ENCODE measurements at regions not wholly inside any gene's neighbourhood (a gene's known extent, or its start where the extent isn't known, plus 50 kb on each side); places are given as distances from the start of the nearest gene placed in this dataset.
"Not testable (repeated sequence)": the region's sequence is repeated elsewhere in the genome, so short reads cannot be mapped to it uniquely, and the experiment has no call there.

DNA sequence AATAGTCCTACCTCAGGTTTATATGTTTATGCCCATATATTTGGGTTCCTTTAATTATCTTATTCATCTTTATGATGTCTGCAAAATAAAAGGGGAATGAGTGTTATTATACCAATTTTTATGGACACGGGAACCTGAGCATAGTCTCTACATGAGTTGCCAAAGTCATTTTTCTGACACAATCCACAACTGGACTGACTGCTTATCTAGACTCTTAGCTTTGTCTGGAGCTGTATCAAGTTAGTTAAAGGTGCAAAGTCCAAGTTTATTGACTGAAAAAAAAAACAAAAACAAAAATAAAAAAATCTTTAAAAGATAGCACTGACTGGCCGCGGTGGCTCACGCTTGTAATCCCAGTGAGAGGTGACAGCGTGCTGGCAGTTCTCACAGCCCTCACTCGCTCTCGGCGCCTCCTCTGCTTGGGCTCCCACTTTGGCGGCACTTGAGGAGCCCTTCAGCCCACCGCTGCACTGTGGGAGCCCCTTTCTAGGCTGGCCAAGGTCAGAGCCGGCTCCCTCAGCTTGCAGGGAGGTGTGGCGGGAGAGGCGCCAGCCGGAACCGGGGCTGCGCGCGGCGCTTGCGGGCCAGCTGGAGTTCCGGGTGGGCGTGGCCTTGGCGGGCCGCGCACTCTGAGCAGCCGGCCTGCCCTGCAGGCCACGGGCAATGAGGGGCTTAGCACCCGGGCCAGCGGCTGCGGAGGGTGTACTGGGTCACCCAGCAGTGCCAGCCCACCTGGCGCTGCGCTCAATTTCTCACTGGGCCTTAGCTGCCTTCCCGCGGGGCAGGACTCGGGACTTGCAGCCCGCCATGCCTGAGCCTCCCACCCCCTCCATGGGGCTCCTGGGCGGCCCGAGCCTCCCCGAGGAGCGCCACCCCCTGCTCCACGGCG lies 116.6 kb upstream of the MBNL1 start:
- DNase-seq (ENCODE audit: low spot score): not testable (repeated sequence)

GRCh38 chr3:152153115-152153514 lies 115.6 kb upstream of the MBNL1 start:
- DNase-seq (ENCODE audit: low spot score): not testable (repeated sequence)

- peak; percentile 43 for DNase-seq (ENCODE audit: low spot score)
Observed at GRCh38 chr3:152155246-152156020, 113.3 kb upstream of the MBNL1 start.

- no peak for DNase-seq (ENCODE audit: low spot score)
Observed at GRCh38 chr3:152156880-152157279, 111.8 kb upstream of the MBNL1 start.

DNA sequence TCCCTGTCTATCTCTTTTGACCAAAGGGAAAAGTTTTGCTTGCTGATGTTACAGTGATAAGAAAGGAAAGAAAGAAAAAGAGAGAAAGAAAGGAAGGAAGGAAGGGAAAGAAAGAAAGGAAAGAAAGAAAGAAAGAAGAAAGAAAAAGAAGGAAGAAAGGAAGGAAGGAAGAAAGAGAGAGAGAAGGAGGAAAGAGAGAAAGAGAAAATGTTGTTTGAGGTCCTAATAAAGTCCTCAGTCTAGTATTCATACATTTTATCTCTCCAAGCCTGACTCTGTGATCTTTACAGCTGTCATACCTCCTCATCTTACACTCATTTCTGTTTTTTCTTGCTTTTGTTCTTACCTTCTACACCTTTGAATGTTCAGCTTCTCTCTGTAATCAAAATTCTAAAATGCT lies 111.4 kb upstream of the MBNL1 start:
- no peak for DNase-seq (ENCODE audit: low spot score)

DNA sequence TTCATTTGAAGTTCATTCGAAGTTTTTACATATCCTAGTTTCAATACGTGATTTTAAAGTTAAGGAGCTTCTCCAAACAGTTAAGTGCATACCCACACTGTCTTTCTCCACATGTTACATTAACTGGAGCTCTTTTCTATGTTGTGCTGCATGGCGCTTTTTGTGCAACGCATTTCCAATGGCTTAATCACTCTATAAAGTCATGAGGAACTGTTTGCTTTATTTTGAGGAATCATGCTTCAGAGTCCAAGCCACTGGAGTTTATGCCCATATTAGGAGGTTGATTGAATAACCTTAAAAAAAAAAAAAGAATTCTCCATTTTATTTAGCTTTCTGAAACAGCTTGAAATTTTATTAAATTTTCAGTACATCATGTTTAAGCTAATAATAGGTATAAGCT lies 109.4 kb upstream of the MBNL1 start:
- peak; percentile 60 for DNase-seq (ENCODE audit: low spot score)

DNA sequence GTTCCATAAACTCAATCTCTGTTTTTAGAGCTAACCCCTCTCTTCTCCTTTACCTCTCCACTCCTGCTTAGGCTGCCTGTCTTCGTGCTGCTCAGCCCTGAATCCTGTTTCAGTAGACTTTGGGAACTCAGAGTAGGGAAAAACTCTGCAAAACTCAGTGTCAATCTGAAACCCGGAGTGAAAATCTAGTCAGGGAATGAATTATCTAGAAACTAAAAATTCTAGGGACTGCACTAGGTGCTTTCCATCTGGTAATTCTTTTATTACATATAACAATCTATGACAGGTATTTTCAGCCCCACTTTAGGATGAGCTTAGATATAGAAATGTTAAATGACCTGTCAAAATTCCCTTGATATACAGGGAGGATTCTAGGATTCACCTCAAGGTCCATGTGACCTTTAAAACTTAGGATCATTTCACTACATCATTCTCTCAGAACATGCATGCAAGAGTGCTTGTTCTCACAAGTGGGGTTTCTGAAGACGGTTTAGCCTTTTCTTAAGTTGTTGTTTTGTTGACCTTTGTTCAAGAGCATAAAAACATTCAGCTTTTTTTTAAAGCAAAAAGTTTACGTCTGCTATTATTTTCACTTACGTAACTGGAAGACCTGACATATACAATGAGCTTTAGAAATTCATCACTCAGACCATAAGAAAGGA lies 108.2 kb upstream of the MBNL1 start:
- no peak for DNase-seq (ENCODE audit: low spot score)

- DNase-seq (ENCODE audit: low spot score): no peak
Observed at GRCh38 chr3:152172460-152172859, 96.3 kb upstream of the MBNL1 start.

- DNase-seq (ENCODE audit: low spot score): no peak
Observed at GRCh38 chr3:152173627-152174026, 95.1 kb upstream of the MBNL1 start.

DNA sequence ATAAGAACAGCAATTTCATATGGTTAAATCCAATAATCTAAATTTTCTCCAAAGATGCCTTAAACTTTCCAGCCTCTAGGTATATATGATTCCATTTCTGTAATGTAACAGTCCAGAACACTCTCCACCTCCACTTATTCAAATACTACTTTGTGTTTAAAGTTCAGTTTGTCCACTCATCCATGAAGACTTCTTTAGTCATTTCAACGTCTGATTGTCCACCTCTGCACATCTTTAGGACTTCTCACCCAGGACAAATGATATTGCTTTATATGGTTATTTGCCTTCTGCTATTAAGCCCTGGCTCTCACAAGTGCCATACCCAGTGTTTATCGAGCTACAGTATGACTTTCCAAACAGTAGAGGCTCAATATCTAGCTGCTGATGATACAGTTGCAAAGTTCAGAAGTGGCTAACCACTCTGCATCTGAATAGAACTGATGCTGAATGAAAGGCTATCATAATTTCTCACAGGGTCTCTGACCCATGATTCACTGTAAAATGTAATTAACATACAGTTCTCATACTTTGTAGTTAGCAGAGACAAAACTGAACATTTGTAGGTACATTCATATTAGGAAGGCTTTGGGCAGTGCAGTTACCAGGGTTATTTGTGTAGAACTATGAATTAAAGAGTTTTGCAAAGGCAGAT lies 93.7 kb upstream of the MBNL1 start:
- no peak for DNase-seq (ENCODE audit: low spot score)

GRCh38 chr3:152175528-152175889 lies 93.2 kb upstream of the MBNL1 start:
- peak; percentile 94 for DNase-seq (ENCODE audit: low spot score)

- no peak for DNase-seq (ENCODE audit: low spot score)
Observed at GRCh38 chr3:152176241-152176640, 92.5 kb upstream of the MBNL1 start.

DNA sequence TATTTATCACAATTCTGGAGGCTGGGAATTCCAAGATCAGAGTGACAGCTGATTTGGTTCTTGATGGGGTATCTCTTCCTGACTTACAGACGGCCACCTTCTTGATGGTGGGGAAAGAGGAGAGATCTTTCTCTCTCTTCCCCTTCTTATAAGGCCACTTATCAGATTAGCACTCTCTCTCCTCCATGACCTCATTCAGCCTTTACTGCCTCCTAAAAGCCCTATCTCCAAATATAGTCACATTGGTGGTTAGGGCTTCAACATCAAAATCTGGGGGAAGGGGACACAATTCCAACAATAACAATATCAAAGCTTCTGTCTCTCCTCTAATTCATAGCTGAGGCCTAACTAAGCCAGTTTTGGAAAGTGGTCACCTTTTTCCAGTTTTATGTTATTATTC lies 91.7 kb upstream of the MBNL1 start:
- DNase-seq (ENCODE audit: low spot score): no peak

DNA sequence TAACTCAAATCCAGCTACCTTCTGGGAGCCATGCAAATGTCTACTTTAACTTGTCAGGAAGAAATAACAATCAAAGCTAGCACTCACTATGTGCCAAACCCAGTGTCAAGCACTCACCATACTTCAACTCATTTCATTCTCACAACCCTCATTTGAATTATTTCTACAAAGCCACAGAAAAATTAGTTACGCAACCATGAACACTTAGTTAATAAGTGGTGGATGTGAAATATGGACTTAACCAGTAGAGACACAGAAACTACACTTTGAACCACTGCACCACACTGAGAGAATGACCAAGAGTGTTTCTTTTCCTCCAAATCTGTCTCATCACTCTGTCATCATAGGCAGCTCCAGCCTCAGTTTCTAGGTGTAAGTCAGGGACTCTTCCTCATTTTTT lies 91.0 kb upstream of the MBNL1 start:
- DNase-seq (ENCODE audit: low spot score): no peak

GRCh38 chr3:152183473-152183872 lies 85.3 kb upstream of the MBNL1 start:
- no peak for DNase-seq (ENCODE audit: low spot score)

DNA sequence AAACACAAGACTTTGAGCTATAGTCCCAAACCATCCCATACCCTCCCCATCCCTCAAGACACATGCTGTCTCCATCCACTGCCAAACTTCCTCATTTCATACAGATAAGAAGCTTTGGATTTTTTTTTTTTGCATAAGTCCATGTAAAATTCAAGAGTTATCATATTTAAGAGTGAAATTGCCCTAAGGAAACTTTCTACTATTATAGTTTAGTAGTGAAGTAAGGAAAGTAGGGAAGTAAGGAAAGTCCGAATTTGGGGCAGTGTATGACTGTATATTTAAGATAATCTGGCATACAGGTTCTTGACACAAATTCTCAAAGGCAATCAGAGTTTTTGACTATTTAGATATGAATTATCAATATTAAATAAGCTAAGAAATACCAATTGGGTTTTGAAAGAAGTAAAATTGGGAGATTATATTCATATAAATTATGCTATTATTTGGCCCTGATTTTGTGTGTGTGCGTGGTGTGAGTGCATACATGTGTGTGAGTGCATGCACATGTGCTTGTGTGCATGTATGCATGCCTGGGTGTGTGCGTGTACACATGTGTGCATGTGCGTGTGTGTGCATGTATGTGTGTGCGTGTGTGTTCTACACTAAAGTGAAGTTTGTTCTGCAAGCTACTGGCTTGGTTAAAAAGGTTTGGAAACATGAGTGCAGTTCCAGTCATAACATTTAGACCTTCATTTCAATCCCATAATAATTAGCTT lies 83.6 kb upstream of the MBNL1 start:
- DNase-seq (ENCODE audit: low spot score): no peak

GRCh38 chr3:152185891-152186630 lies 82.7 kb upstream of the MBNL1 start:
- DNase-seq (ENCODE audit: low spot score): no peak

- no peak for DNase-seq (ENCODE audit: low spot score)
Observed at GRCh38 chr3:152190636-152191183, 78.0 kb upstream of the MBNL1 start.

DNA sequence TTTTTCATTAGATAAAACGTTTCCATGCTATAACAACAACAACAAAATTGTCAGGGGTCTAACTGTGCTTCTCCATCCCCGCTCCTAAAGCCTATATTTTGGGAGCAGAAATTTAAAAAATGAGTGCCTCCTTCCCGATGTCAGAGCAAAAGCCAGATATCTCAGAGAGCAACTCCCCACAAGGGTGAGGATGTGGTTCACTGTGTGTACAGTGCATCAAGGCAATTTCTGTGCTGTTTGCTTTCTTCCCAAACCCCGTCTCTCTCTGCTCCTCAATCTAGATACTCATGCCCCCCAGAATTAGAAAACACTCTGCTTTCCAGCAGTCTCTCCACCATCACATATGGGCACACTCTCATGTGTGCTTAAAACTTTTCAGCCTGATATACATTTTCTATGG lies 76.7 kb upstream of the MBNL1 start:
- no peak for DNase-seq (ENCODE audit: low spot score)

Measured in umbilical cord (tissue), 1 donor.